Liver (tissue), 8 donors: ENCODE measurements at regions not wholly inside any gene's neighbourhood (a gene's known extent, or its start where the extent isn't known, plus 50 kb on each side); places are given as distances from the start of the nearest gene placed in this dataset.

Experiments used
- DNase-seq: peaks from one replicate; pipeline ENCODE4 v3.0.0-alpha.2; 2017; ENCODE audit warnings: low spot score
- H3K27ac ChIP-seq, 2 donors: one replicate each; pipeline ENCODE4 v1.7.0; 2013; ENCODE audit warnings: inconsistent platforms in 2 of 2, low read length in 2 of 2, control low read depth in 1 of 2, low read depth in 1 of 2, mild to moderate bottlenecking in 1 of 2
- H3K27me3 ChIP-seq, 4 donors: one replicate each; pipeline versions ENCODE4 v1.6.1 to v1.7.0; 2013; ENCODE audit warnings: low read length in 3 of 4, inconsistent platforms in 1 of 4, mild to moderate bottlenecking in 1 of 4, moderate library complexity in 1 of 4; ENCODE audit not compliant: control insufficient read depth in 4 of 4, insufficient read depth in 4 of 4
- H3K36me3 ChIP-seq, 4 donors: one replicate each; pipeline versions ENCODE4 v1.6.1 to v1.7.0; 2013; ENCODE audit warnings: low read length in 3 of 4, mild to moderate bottlenecking in 3 of 4, low read depth in 1 of 4, moderate library complexity in 1 of 4; ENCODE audit not compliant: control insufficient read depth in 4 of 4, insufficient read depth in 3 of 4
- H3K4me1 ChIP-seq, 4 donors: one replicate each; pipeline versions ENCODE4 v1.6.1 to v1.7.0; 2013; ENCODE audit warnings: low read length in 3 of 4, mild to moderate bottlenecking in 3 of 4, moderate library complexity in 1 of 4; ENCODE audit not compliant: control insufficient read depth in 4 of 4, insufficient read depth in 4 of 4
- H3K4me3 ChIP-seq, 3 donors: one replicate each; pipeline versions ENCODE4 v1.6.1 to v1.7.0; 2013; ENCODE audit warnings: low read length in 3 of 3, control low read depth in 1 of 3, low read depth in 1 of 3, mild to moderate bottlenecking in 1 of 3
- H3K9ac ChIP-seq, 2 donors: one replicate each; pipeline ENCODE4 v1.7.0; 2013; ENCODE audit warnings: low read length in 2 of 2, mild to moderate bottlenecking in 2 of 2, moderate library complexity in 2 of 2, control low read depth in 1 of 2, low read depth in 1 of 2
- H3K9me3 ChIP-seq, 4 donors: one replicate each; pipeline versions ENCODE4 v1.6.1 to v1.7.0; 2013; ENCODE audit warnings: low read length in 3 of 4; ENCODE audit not compliant: control insufficient read depth in 4 of 4
- ATF3 ChIP-seq: IDR thresholded peaks from 2 replicates; pipeline ENCODE4 v1.6.1; 2016; ENCODE audit warnings: antibody characterized with exemption
- EGR1 ChIP-seq, 2 donors: IDR thresholded peaks; 2 replicates each; pipeline ENCODE4 v1.6.1; 2016 to 2018; ENCODE audit warnings: antibody characterized with exemption in 2 of 2, low read depth in 2 of 2
- FOXA1 ChIP-seq: IDR thresholded peaks from 2 replicates; pipeline ENCODE4 v1.6.1; 2016; ENCODE audit warnings: antibody characterized with exemption
- FOXA2 ChIP-seq: IDR thresholded peaks from 2 replicates; pipeline ENCODE4 v1.6.1; 2016; ENCODE audit warnings: antibody characterized with exemption
- GABPA ChIP-seq, 2 donors: IDR thresholded peaks in 1 of 2; conservative IDR thresholded peaks in 1 of 2; 2 replicates each; pipeline ENCODE4 v1.6.1; 2016; ENCODE audit warnings: antibody characterized with exemption in 2 of 2, mild to moderate bottlenecking in 1 of 2, moderate library complexity in 1 of 2
- HNF4A ChIP-seq, 2 donors: conservative IDR thresholded peaks; 2 replicates each; pipeline ENCODE4 v1.6.1; 2016; ENCODE audit warnings: antibody characterized with exemption in 2 of 2, mild to moderate bottlenecking in 2 of 2
- HNF4G ChIP-seq: IDR thresholded peaks from 2 replicates; pipeline ENCODE4 v1.6.1; 2016; ENCODE audit warnings: antibody characterized with exemption
- JUND ChIP-seq, 2 donors: IDR thresholded peaks; 2 replicates each; pipeline ENCODE4 v1.6.1; 2016; ENCODE audit warnings: antibody characterized with exemption in 2 of 2
- MAX ChIP-seq: IDR thresholded peaks from 2 replicates; pipeline ENCODE4 v1.6.1; 2016; ENCODE audit warnings: antibody characterized with exemption
- NR2F2 ChIP-seq: IDR thresholded peaks from 2 replicates; pipeline ENCODE4 v1.6.1; 2016; ENCODE audit warnings: antibody characterized with exemption
- RAD21 ChIP-seq, 2 donors: IDR thresholded peaks; 2 replicates each; pipeline ENCODE4 v1.6.1; 2016; ENCODE audit warnings: antibody characterized with exemption in 2 of 2, mild to moderate bottlenecking in 2 of 2
- RXRA ChIP-seq, 2 donors: IDR thresholded peaks; 2 replicates each; pipeline ENCODE4 v1.6.1; 2017 to 2018; ENCODE audit warnings: antibody characterized with exemption in 2 of 2, mild to moderate bottlenecking in 1 of 2
- SP1 ChIP-seq: IDR thresholded peaks from 2 replicates; pipeline ENCODE4 v1.6.1; 2018; ENCODE audit warnings: antibody characterized with exemption, mild to moderate bottlenecking
- TAF1 ChIP-seq: conservative IDR thresholded peaks from 2 replicates; pipeline ENCODE4 v1.6.1; 2016; ENCODE audit warnings: antibody characterized with exemption, mild to moderate bottlenecking
- YY1 ChIP-seq: IDR thresholded peaks from 2 replicates; pipeline ENCODE4 v1.6.1; 2016; ENCODE audit warnings: antibody characterized with exemption, mild to moderate bottlenecking
- ZBTB33 ChIP-seq: IDR thresholded peaks from 2 replicates; pipeline ENCODE4 v1.6.1; 2016; ENCODE audit warnings: antibody characterized with exemption
- WGBS: extraction: QIAGEN DNeasy Blood & Tissue Kit; methylation state at CpG from one replicate; pipeline ENCODE4 v1.1.7; 2013; 5-methylcytosine and 5-hydroxymethylcytosine counted together
- TF ChIP-seq, protein P1 (sequence below): fragments of 150-350 bp; IDR thresholded peaks from 2 replicates; pipeline ENCODE4 v1.5.1; 2017; ENCODE audit warnings: improper control_type of control experiment, low read depth, low read length; ENCODE audit not compliant: missing input control
- TF ChIP-seq, protein P2 (sequence below): IDR thresholded peaks from 2 replicates; pipeline ENCODE4 v1.6.1; 2016; ENCODE audit warnings: antibody characterized with exemption, mild to moderate bottlenecking
- donor health status: healthy.
- donor health status: healthy.
- donor health status: healthy.
- donor health status: healthy.
- donor health status: healthy.

DNA sequence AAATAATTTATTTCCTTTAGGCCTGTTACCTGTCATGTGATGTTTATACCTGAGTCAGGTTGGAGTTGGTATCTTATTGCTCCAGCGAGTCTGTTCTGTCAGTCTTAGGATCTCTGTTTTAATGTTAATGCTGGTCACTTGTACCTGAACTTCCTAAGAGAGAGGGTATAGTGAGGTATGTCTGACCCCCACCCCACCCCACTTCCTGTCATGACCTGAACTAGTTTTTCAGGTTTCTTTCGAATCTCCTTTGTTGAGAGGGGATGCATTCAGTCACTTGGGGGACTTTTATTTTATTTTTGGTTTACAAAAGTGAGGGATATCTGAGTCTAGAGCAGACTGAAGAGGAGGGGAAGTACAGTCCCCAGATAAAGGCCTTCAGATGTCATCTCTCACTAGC lies 769.0 kb upstream of the COBL start:
- Histone ChIP-seq H3K36me3 (no peaks in the 10 kb centered on the region), H3K4me3 (no peak overlapping the region), H3K27ac (no peak overlapping the region), H3K9ac (no peak overlapping the region), H3K27me3 (peaks cover 0 to 4% (median 1%) of the 10 kb centered on the region in 4 donors), H3K9me3 (no peaks in the 10 kb centered on the region), H3K4me1 (no peaks in the 10 kb centered on the region)
- no peak for DNase-seq
- 29% methylated on average over 2 of the region's 2 CpGs for WGBS
- TF ChIP-seq, protein P1, sequence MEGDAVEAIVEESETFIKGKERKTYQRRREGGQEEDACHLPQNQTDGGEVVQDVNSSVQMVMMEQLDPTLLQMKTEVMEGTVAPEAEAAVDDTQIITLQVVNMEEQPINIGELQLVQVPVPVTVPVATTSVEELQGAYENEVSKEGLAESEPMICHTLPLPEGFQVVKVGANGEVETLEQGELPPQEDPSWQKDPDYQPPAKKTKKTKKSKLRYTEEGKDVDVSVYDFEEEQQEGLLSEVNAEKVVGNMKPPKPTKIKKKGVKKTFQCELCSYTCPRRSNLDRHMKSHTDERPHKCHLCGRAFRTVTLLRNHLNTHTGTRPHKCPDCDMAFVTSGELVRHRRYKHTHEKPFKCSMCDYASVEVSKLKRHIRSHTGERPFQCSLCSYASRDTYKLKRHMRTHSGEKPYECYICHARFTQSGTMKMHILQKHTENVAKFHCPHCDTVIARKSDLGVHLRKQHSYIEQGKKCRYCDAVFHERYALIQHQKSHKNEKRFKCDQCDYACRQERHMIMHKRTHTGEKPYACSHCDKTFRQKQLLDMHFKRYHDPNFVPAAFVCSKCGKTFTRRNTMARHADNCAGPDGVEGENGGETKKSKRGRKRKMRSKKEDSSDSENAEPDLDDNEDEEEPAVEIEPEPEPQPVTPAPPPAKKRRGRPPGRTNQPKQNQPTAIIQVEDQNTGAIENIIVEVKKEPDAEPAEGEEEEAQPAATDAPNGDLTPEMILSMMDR = no peak
- TF ChIP-seq EGR1 (IDR thresholded peaks at IDR 0.05; ENCODE audit: low read depth in 2 of 2) (no peak), RAD21 (IDR thresholded peaks at IDR 0.05) (no peak), JUND (IDR thresholded peaks at IDR 0.05) (no peak), FOXA1 (no peak), NR2F2 (no peak), RXRA (IDR thresholded peaks at IDR 0.05) (no peak), ATF3 (no peak), FOXA2 (no peak), GABPA (IDR thresholded peaks at IDR 0.05 in 1 of 2, conservative IDR thresholded peaks at IDR 0.05 in 1 of 2) (no peak), YY1 (no peak), HNF4A (conservative IDR thresholded peaks at IDR 0.05) (no peak), HNF4G (no peak), ZBTB33 (no peak), TAF1 (no peak), SP1 (no peak), MAX (no peak)
- TF ChIP-seq, protein P2, sequence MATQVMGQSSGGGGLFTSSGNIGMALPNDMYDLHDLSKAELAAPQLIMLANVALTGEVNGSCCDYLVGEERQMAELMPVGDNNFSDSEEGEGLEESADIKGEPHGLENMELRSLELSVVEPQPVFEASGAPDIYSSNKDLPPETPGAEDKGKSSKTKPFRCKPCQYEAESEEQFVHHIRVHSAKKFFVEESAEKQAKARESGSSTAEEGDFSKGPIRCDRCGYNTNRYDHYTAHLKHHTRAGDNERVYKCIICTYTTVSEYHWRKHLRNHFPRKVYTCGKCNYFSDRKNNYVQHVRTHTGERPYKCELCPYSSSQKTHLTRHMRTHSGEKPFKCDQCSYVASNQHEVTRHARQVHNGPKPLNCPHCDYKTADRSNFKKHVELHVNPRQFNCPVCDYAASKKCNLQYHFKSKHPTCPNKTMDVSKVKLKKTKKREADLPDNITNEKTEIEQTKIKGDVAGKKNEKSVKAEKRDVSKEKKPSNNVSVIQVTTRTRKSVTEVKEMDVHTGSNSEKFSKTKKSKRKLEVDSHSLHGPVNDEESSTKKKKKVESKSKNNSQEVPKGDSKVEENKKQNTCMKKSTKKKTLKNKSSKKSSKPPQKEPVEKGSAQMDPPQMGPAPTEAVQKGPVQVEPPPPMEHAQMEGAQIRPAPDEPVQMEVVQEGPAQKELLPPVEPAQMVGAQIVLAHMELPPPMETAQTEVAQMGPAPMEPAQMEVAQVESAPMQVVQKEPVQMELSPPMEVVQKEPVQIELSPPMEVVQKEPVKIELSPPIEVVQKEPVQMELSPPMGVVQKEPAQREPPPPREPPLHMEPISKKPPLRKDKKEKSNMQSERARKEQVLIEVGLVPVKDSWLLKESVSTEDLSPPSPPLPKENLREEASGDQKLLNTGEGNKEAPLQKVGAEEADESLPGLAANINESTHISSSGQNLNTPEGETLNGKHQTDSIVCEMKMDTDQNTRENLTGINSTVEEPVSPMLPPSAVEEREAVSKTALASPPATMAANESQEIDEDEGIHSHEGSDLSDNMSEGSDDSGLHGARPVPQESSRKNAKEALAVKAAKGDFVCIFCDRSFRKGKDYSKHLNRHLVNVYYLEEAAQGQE = no peak

- H3K4me1 ChIP-seq = no peaks in the 10 kb centered on the region
- no peaks in the 10 kb centered on the region for H3K9me3 ChIP-seq
- no peaks in the 10 kb centered on the region for H3K27me3 ChIP-seq
- no peak overlapping the region for H3K4me3 ChIP-seq
- H3K36me3 ChIP-seq = no peaks in the 10 kb centered on the region
- WGBS = 55% methylated on average over 2 of the region's 2 CpGs
- no peak overlapping the region for H3K9ac ChIP-seq
- H3K27ac ChIP-seq = no peak overlapping the region
- no peak for DNase-seq
- TF ChIP-seq SP1 (no peak), HNF4G (no peak), EGR1 (IDR thresholded peaks at IDR 0.05; ENCODE audit: low read depth in 2 of 2) (no peak), FOXA1 (no peak), ATF3 (no peak), TAF1 (no peak), NR2F2 (no peak), YY1 (no peak), RAD21 (IDR thresholded peaks at IDR 0.05) (no peak), MAX (no peak), JUND (IDR thresholded peaks at IDR 0.05) (no peak), HNF4A (conservative IDR thresholded peaks at IDR 0.05) (no peak)
- TF ChIP-seq, protein P2 = no peak
Observed at GRCh38 chr7:52080493-52080892, 763.9 kb upstream of the COBL start.
